ENCODE measurements at regions not wholly inside any gene's neighbourhood (a gene's known extent, or its start where the extent isn't known, plus 50 kb on each side); places are given as distances from the start of the nearest gene placed in this dataset.

GRCh38 chr11:36718451-36718850 is 120.4 kb upstream of the RAG2 start:
- Histone ChIP-seq H3K4me1 (ENCODE audit: control insufficient read depth in 1 of 2, insufficient read depth in 1 of 2, low read depth in 1 of 2, low read length in 1 of 2) (peaks cover 0 to 5% of the 10 kb centered on the region in 2 experiments), H3K36me3 (no peaks in the 10 kb centered on the region), H3K4me3 (ENCODE audit: low read depth in 1 of 2, low read length in 1 of 2) (no peak overlapping the region), H3K27ac (no peak overlapping the region), H3K9me3 (no peaks in the 10 kb centered on the region), H3K27me3 (peaks cover 80% of the 10 kb centered on the region)
- no peak for TF ChIP-seq CTCF (IDR thresholded peaks at IDR 0.05)

- Histone ChIP-seq H3K4me1 (ENCODE audit: control insufficient read depth in 1 of 2, insufficient read depth in 1 of 2, low read depth in 1 of 2, low read length in 1 of 2) (peaks cover 0 to 5% of the 10 kb centered on the region in 2 experiments), H3K27me3 (peaks cover 47% of the 10 kb centered on the region), H3K4me3 (ENCODE audit: low read depth in 1 of 2, low read length in 1 of 2) (no peak overlapping the region), H3K36me3 (no peaks in the 10 kb centered on the region), H3K9me3 (no peaks in the 10 kb centered on the region), H3K27ac (no peak overlapping the region)
- TF ChIP-seq CTCF (IDR thresholded peaks at IDR 0.05) = no peak
These were observed 115.7 kb upstream of the RAG2 start for GRCh38 chr11:36713715-36714114.

- no peaks in the 10 kb centered on the region for H3K9me3 ChIP-seq
- peaks cover 36% of the 10 kb centered on the region for H3K27me3 ChIP-seq
- H3K4me1 ChIP-seq (ENCODE audit: control insufficient read depth in 1 of 2, insufficient read depth in 1 of 2, low read depth in 1 of 2, low read length in 1 of 2) = peaks cover 0 to 5% of the 10 kb centered on the region in 2 experiments
- H3K36me3 ChIP-seq = no peaks in the 10 kb centered on the region
- no peak for TF ChIP-seq CTCF (IDR thresholded peaks at IDR 0.05)
- H3K27ac ChIP-seq = no peak overlapping the region
- H3K4me3 ChIP-seq (ENCODE audit: low read depth in 1 of 2, low read length in 1 of 2) = no peak overlapping the region
These were observed 113.2 kb upstream of the RAG2 start for GRCh38 chr11:36711104-36711825.

Measured in neutrophil (primary cell).